CD4-positive, alpha-beta T cell (primary cell): ENCODE measurements at regions not wholly inside any gene's neighbourhood (a gene's known extent, or its start where the extent isn't known, plus 50 kb on each side); places are given as distances from the start of the nearest gene placed in this dataset.

Experiments used
- ATAC-seq: fragments of 200-7000 bp; cut with Tn5 transposase; one replicate; pipeline ENCODE4 v1.10.0; 2022; ENCODE audit warnings: mild to moderate bottlenecking; ENCODE audit not compliant: poor library complexity
- CTCF ChIA-PET: fragments of 350-600 bp; sonication (Branson Sonifier 250); formaldehyde crosslinking; loops from one replicate; lab custom pipeline; 2021; ENCODE audit warnings: antibody characterized with exemption, inconsistent platforms; lab: Charles Lee
- POLR2A ChIA-PET: fragments of 350-600 bp; sonication (Branson Sonifier 250); formaldehyde crosslinking; loops from one replicate; lab custom pipeline; 2021; ENCODE audit warnings: antibody characterized with exemption, inconsistent platforms; lab: Charles Lee
- DNase-seq, 14 experiments: peaks; one replicate each; pipeline ENCODE4 v3.0.0-alpha.2; 2013 to 2020; ENCODE audit warnings: mixed read lengths in 2 of 14
- H3K27ac ChIP-seq, 2 donors: one replicate each; pipeline versions ENCODE4 v1.5.1 to v1.7.0; 2013; ENCODE audit warnings: low read length in 2 of 2, low read depth in 1 of 2, mild to moderate bottlenecking in 1 of 2
- H3K27me3 ChIP-seq, 2 experiments: 1 replicate in 1 of 2; 2 replicates in 1 of 2; pipeline versions ENCODE4 v1.6.1 to v1.7.0; 2013; ENCODE audit warnings: low read length in 2 of 2, control low read depth in 1 of 2, mild to moderate bottlenecking in 1 of 2, moderate library complexity in 1 of 2; ENCODE audit not compliant: insufficient read depth in 2 of 2, control insufficient read depth in 1 of 2
- H3K36me3 ChIP-seq: one replicate; pipeline ENCODE4 v1.6.1; 2013; ENCODE audit warnings: low read length, control low read depth; ENCODE audit not compliant: insufficient read depth
- H3K4me1 ChIP-seq: one replicate; pipeline ENCODE4 v1.6.1; 2013; ENCODE audit warnings: low read length, control low read depth; ENCODE audit not compliant: insufficient read depth
- H3K4me3 ChIP-seq: one replicate; pipeline ENCODE4 v1.5.1; 2013; ENCODE audit warnings: mild to moderate bottlenecking, low read length, moderate library complexity
- H3K9me3 ChIP-seq, 2 experiments: 1 replicate in 1 of 2; 2 replicates in 1 of 2; pipeline versions ENCODE4 v1.6.1 to v1.7.0; 2013; ENCODE audit warnings: low read length in 2 of 2, mild to moderate bottlenecking in 2 of 2, control low read depth in 1 of 2, moderate library complexity in 1 of 2; ENCODE audit not compliant: control insufficient read depth in 1 of 2, insufficient read depth in 1 of 2
- H3K27ac Mint-ChIP-seq: one replicate; pipeline ENCODE4 v1.8.0; 2020; ENCODE audit warnings: mixed read lengths
- H3K27me3 Mint-ChIP-seq: one replicate; pipeline ENCODE4 v1.8.0; 2021; ENCODE audit warnings: mixed read lengths
- H3K36me3 Mint-ChIP-seq: one replicate; pipeline ENCODE4 v1.8.0; 2021; ENCODE audit warnings: low read depth, mixed read lengths
- H3K4me1 Mint-ChIP-seq: one replicate; pipeline ENCODE4 v1.8.0; 2021; ENCODE audit warnings: low read depth, mixed read lengths
- H3K4me3 Mint-ChIP-seq: one replicate; pipeline ENCODE4 v1.8.0; 2020; ENCODE audit warnings: mild to moderate bottlenecking, mixed read lengths
- H3K9me3 Mint-ChIP-seq: one replicate; pipeline ENCODE4 v1.8.0; 2020; ENCODE audit warnings: mixed read lengths
- intact Hi-C, 2 experiments: fragments of 100-400 bp; cut with DNase I in 1 of 2; cut with micrococcal nuclease in 1 of 2; formaldehyde crosslinking; loops; one replicate each; pipeline versions ENCODE4 v1.15.1 to v1.9.0; 2023 to 2025; cut with DNase I, micrococcal nuclease
- TF ChIP-seq, protein P1 (sequence below): fragments of 200-600 bp; IDR thresholded peaks from one replicate; pipeline ENCODE4 v1.8.0; 2022; ENCODE audit warnings: antibody characterized with exemption, mild to moderate bottlenecking

DNA sequence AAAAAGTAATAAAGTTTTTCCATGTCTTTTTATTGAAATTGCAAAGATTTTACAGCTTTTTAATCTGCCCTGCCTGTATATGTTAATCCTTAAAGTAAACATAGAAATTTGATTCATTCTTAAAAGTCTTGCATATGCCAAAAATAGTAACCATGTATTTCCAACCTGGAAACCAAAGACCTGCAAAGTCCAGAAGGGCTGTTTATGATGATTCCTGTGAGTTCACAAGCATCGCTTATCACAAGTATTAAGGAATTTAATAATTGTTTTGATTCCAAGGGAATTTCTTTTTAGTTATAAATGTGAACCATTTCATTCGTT is 199.1 kb downstream of the PTPRC start:
- H3K4me1 Mint-ChIP-seq = no peaks in the 10 kb centered on the region
- no peak overlapping the region for H3K27ac ChIP-seq
- TF ChIP-seq, protein P1, sequence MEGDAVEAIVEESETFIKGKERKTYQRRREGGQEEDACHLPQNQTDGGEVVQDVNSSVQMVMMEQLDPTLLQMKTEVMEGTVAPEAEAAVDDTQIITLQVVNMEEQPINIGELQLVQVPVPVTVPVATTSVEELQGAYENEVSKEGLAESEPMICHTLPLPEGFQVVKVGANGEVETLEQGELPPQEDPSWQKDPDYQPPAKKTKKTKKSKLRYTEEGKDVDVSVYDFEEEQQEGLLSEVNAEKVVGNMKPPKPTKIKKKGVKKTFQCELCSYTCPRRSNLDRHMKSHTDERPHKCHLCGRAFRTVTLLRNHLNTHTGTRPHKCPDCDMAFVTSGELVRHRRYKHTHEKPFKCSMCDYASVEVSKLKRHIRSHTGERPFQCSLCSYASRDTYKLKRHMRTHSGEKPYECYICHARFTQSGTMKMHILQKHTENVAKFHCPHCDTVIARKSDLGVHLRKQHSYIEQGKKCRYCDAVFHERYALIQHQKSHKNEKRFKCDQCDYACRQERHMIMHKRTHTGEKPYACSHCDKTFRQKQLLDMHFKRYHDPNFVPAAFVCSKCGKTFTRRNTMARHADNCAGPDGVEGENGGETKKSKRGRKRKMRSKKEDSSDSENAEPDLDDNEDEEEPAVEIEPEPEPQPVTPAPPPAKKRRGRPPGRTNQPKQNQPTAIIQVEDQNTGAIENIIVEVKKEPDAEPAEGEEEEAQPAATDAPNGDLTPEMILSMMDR = no peak
- intact Hi-C loops = no loop called here
- H3K36me3 ChIP-seq = no peaks in the 10 kb centered on the region
- H3K9me3 ChIP-seq = no peaks in the 10 kb centered on the region
- H3K4me3 ChIP-seq = no peak overlapping the region
- no peaks in the 10 kb centered on the region for H3K36me3 Mint-ChIP-seq
- ChIA-PET CTCF (no interaction called here), POLR2A (no interaction called here)
- H3K27me3 ChIP-seq = no peaks in the 10 kb centered on the region
- DNase-seq (no peak), ATAC-seq (no peak)
- H3K4me1 ChIP-seq = no peaks in the 10 kb centered on the region
- no peaks in the 10 kb centered on the region for H3K9me3 Mint-ChIP-seq
- no peak overlapping the region for H3K4me3 Mint-ChIP-seq
- no peak overlapping the region for H3K27ac Mint-ChIP-seq
- no peaks in the 10 kb centered on the region for H3K27me3 Mint-ChIP-seq

DNA sequence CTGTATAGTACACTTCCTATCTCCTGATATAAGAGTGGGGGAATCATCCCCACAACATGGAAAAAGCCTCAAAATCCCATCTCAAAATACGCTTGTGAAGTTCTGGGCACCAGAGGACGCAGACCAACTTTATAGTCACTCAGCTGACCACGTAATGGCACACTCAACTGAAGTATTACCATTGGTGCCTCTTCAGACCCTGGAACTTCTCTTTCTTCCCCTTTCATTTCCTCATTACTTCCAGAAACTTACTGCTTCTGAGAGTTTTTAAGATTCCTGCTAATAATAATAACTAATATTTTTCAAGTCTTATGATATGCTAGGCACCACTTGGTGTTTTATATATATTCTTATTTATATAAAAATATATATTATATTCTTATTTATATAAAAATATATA is 202.6 kb downstream of the PTPRC start:
- peaks cover 7% of the 10 kb centered on the region for H3K36me3 Mint-ChIP-seq
- no peaks in the 10 kb centered on the region for H3K4me1 Mint-ChIP-seq
- ChIA-PET POLR2A (no interaction called here), CTCF (no interaction called here)
- H3K27me3 Mint-ChIP-seq = no peaks in the 10 kb centered on the region
- H3K27ac Mint-ChIP-seq = no peak overlapping the region
- Histone ChIP-seq H3K27ac (no peak overlapping the region), H3K9me3 (no peaks in the 10 kb centered on the region), H3K4me3 (no peak overlapping the region), H3K4me1 (no peaks in the 10 kb centered on the region), H3K36me3 (no peaks in the 10 kb centered on the region), H3K27me3 (no peaks in the 10 kb centered on the region)
- DNase-seq (no peak), ATAC-seq (no peak)
- TF ChIP-seq, protein P1 = no peak
- no peak overlapping the region for H3K4me3 Mint-ChIP-seq
- intact Hi-C loops = no loop called here
- H3K9me3 Mint-ChIP-seq = no peaks in the 10 kb centered on the region

DNA sequence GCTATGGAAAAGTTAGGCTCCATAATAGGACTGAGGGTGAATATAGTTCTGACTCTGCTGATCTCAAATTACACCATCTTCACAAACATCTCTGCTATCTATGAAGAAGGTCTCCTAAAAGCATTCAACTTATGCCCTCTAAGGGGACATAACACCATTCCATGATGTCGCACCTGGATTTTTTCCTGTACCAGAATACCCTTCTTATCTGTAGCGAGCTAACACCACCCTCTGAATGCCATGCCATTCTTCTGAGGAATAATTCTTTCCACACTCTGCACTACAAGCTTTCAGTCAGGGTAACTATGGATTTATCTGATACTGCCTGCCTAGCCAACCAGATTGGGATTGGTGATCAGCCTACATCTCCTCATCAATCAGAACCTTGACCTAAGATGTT is 203.8 kb downstream of the PTPRC start:
- Histone ChIP-seq H3K27ac (no peak overlapping the region), H3K9me3 (no peaks in the 10 kb centered on the region), H3K27me3 (no peaks in the 10 kb centered on the region), H3K36me3 (no peaks in the 10 kb centered on the region), H3K4me3 (no peak overlapping the region), H3K4me1 (no peaks in the 10 kb centered on the region)
- Mint-ChIP-seq H3K27me3 (no peaks in the 10 kb centered on the region), H3K9me3 (no peaks in the 10 kb centered on the region), H3K4me3 (no peak overlapping the region), H3K27ac (no peak overlapping the region), H3K4me1 (no peaks in the 10 kb centered on the region), H3K36me3 (peaks cover 13% of the 10 kb centered on the region)
- TF ChIP-seq, protein P1 = no peak
- no peak for ATAC-seq
- DNase-seq = no peak
- ChIA-PET POLR2A (no interaction called here), CTCF (interaction anchor here (0.9 kb wide), 1 partner anchor 16 kb away, joined by 3 read pairs; no protein-coding TSS in a partner anchor)
- intact Hi-C loops = no loop called here
